Lower leg skin (tissue), 3 donors: ENCODE measurements at regions not wholly inside any gene's neighbourhood (a gene's known extent, or its start where the extent isn't known, plus 50 kb on each side); places are given as distances from the start of the nearest gene placed in this dataset.
"Not testable (repeated sequence)": the region's sequence is repeated elsewhere in the genome, so short reads cannot be mapped to it uniquely, and the experiment has no call there.

Experiments used
- CTCF ChIP-seq, 3 donors: fragments of 450-650 bp; IDR thresholded peaks; one replicate each; pipeline ENCODE4 v1.5.1; 2016; ENCODE audit warnings: antibody characterized with exemption in 3 of 3, mild to moderate bottlenecking in 3 of 3, moderate library complexity in 2 of 3
- POLR2A ChIP-seq, 2 donors: fragments of 450-650 bp; IDR thresholded peaks; one replicate each; pipeline ENCODE4 v1.6.1; 2016 to 2017; ENCODE audit warnings: antibody characterized with exemption in 2 of 2, mild to moderate bottlenecking in 1 of 2, moderate library complexity in 1 of 2

- TF ChIP-seq POLR2A, CTCF (IDR thresholded peaks at IDR 0.05): not testable (repeated sequence)
Observed at GRCh38 chr9:62526306-62526705, 1336.5 kb downstream of the SPATA31A7 start.
